Stimulated activated CD4-positive, alpha-beta T cell treated with anti-CD3 and anti-CD28 coated beads, Interleukin-12 subunit alpha, Interleukin-12 subunit beta, amount 100 ng/mL, for 4 hours (primary cell): ENCODE measurements at regions not wholly inside any gene's neighbourhood (a gene's known extent, or its start where the extent isn't known, plus 50 kb on each side); places are given as distances from the start of the nearest gene placed in this dataset.
"Not testable (repeated sequence)": the region's sequence is repeated elsewhere in the genome, so short reads cannot be mapped to it uniquely, and the experiment has no call there.

ENCODE experiments used
- DNase-seq: peaks from one replicate; pipeline ENCODE4 v3.0.0-alpha.2; 2020

DNA sequence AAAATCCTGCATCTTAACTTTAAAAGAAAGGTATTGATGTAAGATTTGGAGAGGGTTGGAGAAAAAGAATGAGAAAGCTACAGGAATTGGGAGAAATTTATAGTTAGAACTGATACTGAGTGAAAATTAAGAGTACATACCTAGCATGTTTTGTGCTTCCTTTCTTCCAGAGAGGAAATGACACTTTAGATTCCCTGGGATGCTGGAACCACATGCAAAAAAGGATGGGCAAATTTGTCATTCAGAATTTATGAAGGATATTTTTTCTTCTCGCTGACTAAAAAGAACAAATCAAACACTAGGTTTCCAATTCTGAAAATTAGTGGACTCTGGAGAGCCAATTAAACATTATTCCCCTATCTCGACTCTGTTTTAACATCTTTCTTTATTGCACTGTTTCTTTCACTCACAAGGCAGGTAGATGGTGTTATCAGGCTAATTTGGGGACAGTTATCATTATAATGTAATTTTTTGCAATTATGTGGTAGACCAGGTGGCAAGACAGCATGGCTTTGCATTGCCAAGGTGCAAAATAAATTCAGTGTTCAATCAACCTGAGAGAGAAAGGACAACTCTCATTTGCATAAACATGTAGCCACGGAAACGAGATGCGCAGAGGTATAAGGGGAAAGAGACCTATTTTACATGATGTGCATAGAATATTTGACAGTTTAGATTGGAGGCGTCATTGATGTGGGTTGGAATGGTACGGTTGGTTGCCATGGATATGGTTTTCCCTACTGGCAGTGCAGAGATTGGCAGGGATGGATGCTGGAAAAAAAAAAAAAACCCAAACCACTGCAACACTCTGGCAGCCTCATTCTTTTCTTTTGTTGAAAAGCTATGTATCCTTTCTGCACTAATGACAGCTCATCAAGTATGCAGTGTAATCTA is 320.4 kb upstream of the CCNH start:
- no peak for DNase-seq

DNA sequence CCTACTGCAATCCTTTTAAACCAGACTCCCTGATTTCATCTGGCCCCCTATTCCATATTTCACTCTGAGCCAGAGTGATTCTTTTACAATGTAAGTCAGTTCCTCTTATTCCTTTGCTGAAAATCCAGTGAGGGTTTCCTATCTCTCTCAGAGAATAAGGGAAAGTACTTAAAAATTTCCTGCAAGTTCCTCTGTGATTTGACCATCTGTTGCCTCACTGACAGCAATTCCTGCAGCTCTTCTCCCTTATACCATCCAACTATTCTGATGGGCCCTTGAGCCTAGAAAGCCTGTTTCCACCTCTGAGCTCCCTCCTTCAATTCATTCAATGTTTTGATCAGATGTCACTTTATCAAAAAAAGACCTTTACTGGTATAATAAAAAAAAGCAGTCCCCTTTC is 317.1 kb upstream of the CCNH start:
- DNase-seq = no peak

DNA sequence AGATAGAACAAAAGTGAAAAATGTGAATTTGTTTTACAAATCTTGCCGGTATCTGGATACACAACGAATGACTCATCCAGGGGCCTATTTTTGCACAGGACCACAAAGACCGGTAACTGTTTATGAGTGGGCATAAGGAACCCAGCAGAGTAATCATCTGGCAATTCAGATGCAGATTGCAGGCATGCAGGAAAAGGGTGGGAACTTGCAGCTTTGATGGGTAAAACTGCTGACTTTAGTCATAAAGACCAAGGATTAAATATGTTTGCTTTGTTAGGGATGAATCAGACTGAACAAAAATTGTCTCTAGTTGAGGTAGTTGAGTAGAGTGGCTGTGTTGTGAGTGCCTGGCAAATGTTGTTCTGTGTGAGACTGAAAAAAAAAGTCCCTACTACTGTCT is 309.6 kb upstream of the CCNH start:
- no peak for DNase-seq

DNA sequence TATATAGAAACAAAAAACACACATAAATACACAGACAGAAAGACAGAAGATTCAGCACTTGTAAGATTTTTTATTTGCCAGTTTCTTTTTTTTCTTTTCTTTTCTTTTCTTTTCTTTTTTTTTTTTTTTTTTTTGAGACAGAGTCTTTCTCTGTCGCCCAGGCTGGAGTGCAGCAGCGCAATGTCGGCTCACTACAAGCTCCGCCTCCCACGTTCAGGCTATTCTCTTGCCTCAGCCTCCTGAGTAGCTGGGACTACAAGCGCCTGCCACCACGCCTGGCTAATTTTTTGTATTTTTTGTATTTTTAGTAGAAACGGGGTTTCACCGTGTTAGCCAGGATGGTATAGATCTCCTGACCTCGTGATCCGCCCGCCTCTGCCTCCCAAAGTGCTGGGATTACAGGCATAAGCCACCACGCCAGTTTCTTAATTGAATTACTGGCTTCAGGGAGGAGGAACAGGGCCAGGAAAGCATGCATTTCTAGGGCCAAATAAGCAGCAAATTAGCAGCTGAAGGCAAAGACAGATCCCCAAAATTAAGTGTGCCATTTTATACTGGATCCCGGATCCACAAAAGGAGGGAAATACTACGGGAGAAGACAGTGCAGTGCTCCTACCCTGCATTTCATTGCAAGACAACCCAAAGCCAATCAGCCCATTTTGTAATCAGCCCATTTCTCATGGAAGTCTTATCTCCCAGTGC is 305.6 kb upstream of the CCNH start:
- not testable (repeated sequence) for DNase-seq

DNA sequence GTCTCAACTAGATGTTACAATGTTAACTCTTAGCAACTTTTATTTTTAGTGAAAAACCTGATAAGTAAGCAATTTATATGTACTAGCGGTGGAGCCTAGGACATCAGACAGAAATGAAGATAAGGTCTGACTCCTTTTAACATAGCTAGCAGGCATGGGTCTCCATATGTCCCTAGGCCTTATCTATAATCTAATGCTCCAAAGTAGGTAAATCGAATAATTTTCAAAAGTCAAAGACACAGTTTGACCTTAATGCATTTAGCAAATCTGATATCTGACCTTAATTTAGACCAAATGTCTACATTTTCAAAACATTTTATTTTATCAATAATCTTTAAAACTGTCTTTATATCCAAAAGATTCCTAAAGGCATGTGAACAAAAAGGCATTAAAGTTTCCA is 305.0 kb upstream of the CCNH start:
- no peak for DNase-seq

DNA sequence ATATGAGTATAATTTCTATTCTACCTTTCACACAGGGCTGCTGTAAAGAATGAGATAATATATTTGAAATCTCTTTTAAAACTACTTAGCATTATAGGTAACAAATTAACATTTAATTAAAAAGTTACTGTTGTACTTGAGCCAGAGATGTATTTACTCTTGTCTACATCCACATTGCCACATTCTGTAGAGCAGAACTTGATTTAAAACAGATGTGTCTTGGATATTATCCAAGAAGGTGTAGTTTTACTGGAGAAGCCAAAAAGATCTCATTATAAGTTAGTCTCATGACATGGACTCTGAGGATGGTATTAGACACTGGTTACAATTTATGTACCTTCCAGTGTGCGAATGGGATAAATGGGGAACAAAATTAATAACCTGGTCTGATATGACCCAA is 293.1 kb upstream of the CCNH start:
- DNase-seq = no peak

DNA sequence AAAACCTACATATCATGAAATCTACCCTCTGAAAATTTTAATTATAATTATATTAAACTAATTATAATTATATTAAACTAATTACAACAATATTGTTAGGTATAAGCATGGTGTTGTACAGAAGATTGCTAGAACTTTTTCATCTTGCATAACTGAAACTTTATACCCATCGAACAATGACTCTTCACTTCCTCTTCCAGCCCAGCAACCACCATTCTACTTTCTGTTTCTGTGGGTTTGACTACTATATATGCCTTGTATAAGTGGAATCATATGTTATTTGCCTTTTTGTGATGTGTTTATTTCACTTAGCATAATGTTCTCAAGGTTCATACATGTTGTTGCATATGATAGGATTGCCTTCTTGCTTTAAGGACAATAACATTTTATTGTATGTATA is 274.2 kb upstream of the CCNH start:
- DNase-seq = no peak

DNA sequence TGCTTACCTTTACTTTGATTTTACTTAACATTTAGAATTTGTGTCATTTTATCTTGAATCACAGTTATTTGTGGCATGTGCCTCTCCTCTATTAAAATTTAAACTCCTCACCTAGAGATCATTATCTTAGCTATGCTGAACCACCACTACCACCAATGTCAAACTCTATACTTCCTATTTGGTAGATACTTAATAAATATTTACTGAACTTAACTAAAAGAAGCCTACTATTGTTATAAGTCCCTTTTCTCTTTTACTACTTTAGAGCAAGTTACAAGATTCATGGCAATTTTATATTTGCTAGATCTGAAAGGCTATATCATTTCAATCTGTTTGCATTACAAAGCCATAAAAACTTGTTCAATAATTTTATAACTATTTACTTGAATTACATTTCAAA is 273.3 kb upstream of the CCNH start:
- no peak for DNase-seq

DNA sequence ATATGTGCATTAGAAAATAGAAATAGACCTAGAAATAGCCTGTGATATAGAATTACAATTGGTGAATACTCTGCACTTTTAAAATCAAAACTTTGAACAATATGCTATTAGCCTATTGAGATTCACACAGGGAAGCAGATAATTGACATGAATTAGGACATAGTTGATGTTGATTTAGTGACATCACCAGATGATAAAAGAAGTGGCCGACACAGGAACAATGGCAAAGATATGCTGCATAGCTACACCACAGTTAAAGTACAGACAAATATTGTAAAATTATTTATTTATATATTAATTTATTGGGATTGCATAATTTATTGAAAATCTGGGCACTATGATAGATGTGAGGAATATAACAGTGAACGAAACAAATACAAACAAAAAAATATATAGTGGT is 261.5 kb upstream of the CCNH start:
- no peak for DNase-seq

DNA sequence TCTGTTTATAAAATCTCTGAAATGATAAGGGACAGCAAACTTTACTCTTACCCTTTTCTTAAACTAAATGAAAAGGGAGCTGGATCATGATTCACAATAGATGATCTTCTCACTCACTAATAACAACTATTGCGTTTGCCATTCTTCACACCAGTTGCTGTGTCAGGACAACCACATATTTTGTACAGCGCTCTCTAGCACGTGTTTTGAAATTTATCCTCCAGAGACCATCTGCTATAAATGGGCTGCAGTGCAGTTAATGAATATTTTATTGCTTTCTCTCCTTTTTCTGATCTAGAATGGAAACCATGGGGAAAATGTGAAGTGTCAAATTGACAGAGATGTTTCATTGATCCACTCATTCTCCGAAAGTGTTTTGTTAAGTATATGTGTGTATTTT is 258.4 kb upstream of the CCNH start:
- DNase-seq = no peak

DNA sequence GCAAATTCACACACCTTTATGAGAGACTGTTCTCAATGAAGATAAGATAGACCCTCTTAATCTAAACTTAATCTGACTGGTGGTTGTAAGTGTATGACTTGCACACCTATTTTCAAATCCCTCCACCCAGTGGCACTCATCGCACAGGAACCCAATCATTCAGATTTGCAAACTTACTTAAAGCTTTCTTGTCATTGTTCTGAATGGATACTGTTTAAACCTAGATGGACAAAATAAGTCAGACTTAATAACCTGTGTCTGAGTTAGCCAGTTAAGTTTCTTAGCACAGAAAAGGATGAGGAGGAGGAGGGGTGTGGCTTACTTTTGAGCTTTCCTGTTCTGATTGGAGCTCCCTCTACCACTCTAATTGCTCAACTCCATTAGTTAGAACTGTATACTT is 252.4 kb upstream of the CCNH start:
- no peak for DNase-seq

DNA sequence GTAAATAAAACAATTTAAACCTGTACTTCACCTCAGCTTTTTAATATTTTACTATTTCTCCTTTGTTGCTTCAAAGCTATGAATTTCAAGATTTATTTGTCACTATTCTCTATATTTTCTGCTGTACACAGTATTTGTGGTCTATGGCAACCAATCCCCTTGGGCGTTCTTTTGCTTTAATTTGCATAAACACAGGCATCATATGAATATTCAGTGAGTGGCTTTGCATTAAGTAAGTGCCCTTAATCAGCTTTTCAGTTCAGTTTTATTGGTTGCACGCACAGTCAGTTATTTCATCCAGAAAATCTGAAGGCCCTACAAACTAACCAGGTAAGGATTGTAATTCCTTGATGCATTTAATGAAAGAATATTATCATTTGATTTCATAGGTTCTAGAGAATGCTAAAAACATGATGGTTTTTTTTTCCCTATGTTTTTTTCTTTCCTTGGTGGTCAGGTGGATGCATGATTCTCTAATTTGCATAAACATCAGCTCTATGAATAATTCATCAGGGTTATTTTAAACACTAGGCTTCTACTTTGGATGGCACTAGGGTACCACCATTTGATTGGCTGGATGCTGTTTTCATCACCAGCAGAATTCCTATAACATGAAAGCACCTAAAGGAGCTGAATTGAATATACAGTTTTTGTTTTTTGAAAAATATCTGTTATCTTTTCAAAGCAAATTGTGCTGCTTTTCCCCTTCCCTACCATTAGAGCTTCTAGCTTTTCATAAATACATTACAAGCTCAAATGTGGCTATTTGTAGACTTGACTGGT is 249.2 kb upstream of the CCNH start:
- DNase-seq = no peak

DNA sequence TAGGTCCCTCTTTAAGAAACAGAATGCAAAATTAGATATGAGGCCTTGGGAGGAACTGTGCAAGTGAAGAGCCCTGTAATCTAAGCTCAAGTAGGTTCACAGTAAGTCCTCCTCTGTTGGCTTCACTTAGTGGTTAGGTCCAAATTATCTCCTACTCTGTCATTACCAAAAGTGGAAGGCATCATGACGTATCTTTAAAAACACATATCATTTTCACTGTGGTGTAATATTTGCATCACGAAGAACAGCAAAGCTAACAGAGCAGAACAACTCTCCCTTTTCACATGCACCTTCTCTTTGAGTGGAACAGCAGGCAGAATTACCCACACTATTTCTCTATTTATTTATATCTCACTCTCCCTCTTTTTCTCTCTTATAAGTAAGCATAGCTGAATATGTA is 240.5 kb upstream of the CCNH start:
- no peak for DNase-seq

DNA sequence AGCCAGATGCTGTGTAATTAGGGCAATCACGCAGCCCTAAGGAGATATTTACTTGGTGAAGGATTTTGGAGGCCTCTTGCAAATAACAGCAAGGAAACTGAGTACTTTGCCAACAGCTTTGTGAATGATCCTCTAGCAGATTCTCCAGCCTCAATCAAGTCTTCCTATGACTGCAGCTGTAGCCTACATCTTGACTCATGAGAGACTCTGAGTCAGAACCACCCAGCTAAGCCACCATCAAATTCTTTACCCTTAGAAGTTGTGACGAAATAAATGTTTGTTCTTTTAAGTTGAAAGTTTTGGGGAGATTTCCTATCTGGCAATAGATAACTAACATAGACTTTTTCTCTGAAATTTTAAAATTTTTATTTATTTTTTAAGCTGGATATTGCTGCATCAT is 237.6 kb upstream of the CCNH start:
- no peak for DNase-seq

DNA sequence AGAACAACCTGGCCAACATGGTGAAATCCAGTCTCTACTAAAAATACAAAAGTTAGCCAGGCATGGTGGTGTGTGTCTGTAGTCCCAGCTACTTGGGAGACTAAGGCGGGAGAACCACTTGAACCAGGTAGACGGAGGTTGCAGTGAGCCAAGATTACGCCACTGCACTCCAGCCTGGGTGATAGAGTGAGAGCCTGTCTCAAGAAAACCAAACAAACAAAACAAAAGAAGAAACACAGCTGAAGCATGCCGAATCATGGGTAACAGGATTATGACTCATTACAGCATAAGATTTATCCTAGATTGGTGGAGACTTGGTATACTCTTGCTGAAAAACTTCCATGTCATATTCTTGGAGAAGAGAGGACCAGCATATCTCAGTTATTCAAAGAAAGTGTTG is 236.7 kb upstream of the CCNH start:
- DNase-seq = no peak

DNA sequence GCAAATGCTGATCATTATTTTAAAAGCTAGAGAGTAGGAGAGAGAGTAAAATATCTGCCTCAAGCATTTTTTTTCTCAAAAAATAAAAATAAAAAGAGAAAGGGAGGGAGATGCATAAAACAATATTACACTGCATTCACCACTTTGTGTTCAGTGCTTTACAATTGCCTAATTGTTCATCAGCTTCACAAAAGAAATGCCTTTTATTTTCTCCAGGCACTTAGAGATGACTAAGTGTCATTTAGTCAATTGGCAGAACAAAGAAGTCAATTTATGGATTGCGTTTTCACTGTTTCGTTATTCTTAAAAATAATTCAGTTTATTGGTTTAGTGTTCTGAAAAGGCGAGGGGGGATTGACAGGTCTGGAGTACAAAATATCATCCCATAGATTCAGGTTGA is 232.5 kb upstream of the CCNH start:
- no peak for DNase-seq

DNA sequence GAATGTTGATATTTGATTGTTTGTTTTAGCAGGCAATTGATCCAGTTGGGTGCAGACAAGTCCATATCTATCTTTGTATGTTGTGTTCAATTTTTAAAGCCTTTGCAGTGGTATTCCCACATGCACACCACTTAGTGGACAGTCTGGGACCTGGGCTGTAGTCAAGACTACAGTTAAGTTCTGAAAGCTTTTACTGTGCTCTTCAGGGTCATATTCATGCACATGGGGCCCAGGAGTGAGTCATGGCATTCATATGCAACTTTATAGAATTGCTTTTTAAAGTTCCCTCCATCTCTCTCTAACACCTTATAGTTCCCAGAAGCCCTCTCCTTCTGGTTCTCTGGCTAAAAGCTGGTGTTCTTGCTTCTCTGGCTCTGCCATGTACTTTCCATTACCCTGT is 228.2 kb upstream of the CCNH start:
- no peak for DNase-seq

DNA sequence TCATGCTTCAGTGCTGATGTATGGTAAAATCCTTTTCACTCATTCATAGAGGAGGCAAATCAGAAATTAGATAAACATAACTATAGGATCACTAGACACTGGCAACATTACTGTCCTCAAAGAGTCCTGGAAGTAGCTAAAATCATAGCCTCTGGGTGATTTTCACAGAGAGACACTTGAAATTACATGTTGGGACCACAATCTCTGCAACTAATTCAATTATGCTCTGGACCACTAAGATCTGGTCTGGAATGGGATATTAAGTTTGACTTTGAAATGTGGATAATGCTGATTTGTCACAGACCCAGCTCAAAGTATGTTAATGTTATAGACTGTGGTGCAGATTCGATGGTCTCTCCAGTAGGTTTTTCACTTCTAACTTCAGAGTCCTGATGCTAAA is 214.6 kb upstream of the CCNH start:
- no peak for DNase-seq

DNA sequence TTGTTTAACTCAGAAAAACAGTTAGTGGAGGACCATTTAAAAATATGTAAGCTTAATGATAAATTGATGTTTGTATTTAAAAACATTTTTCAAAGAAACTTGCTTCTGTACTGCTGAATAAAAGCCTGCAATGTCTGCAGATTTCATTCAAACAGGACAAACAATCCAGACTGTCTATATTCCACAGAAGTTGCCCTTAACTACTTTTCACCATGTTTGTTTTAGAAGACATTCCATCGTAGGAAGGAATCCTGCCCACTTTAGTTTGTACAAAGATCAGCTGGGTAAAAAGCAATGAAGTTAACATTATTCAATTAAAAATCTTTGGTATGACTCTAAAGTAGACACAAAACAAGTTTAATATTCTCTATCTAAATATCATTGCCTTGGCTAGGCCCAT is 195.7 kb upstream of the CCNH start:
- DNase-seq = no peak

DNA sequence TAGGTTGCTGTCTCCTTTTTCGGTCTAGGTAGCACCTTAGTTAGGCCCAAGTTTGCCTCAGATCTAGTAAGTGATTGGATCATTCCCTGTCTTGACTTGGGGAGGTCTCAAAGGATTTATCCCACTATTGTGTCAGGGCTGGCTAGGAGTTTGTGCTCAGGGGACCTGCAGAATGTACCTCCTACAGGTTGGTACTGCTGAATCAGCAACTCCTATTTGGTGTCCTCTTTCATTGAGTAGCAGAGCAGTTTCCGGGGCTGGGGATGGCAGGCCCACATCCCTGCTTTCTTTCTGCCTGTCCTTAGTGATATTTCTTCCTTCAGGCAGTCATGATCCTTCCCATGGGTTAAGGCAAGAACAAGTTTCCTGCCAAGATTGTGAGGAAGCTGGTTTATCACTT is 192.9 kb upstream of the CCNH start:
- DNase-seq = no peak

DNA sequence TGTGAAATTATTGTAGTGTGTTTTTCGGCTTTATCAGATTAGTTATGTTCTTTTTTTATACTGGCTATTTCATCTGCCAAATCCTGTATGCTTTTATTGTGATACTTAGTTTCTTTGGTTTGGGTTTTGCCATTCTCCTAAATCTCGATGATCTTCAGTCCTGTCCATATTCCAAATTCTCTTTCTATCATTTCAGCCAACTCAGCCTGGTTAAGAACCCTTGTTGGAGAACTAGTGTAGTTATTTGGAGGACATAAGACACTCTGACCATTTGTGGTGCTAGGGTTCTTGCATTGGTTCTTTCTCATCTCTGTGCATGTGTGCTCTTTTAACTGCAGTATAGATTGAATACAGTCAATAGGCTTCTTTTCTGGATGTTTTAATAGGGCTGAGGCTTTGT is 187.0 kb upstream of the CCNH start:
- no peak for DNase-seq

DNA sequence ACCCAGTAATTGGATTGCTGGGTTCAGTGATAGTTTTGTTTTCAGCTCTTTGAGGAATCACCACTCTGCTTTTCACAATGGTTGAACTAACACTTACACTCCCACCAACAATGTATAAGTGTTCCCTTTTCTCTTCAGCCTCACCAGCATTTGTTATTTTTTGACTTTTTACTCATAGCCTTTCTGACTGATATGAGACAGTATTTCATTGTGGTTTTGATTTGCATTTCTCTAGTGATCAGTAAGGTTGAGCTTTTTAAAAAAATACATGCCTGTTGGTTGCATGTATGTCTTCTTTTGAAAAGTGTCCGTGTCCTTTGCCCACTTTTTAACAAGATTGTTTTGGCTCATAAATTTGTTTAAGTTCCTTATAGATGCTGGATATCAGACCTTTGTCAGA is 185.7 kb upstream of the CCNH start:
- DNase-seq = no peak

DNA sequence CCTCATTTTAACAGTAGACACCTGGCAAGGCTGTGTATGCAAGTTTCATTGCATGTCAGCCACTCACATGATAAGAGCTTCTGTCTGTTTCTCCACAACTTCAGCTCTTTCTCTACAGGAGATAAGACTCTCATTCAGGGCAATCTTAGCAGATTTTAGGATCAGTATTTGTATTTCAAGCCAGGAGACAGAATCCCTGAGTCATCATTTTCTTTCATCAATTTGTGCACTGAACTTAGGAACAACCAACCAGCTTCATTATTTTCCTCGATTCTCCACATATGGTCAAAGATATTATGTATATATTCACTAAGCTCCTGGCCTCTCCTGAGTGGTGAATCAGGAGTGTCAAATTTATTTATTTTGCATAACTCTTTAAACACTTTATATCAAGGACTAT is 181.8 kb upstream of the CCNH start:
- DNase-seq = no peak

DNA sequence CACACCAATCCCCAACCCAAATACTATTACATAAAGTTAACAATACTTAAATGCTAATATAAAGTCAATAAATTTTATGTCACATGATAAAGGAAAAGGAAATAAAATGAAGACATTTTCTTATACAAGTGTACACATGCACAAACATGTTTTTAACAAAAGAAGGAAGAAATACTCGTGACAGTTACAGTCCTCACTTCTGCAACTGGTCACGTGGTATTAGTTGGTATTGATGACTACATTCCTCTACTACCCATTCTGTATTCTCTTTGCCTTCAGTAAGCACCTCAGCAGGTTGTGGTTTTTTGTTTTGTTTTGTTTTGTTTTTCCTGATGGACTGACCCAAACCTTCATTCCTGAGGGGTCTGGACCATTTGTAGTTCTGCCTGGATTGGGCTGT is 176.9 kb upstream of the CCNH start:
- DNase-seq = no peak
